Kidney epithelial cell (primary cell): ENCODE measurements at regions not wholly inside any gene's neighbourhood (a gene's known extent, or its start where the extent isn't known, plus 50 kb on each side); places are given as distances from the start of the nearest gene placed in this dataset.

ENCODE experiments used
- DNase-seq: peaks from one replicate; pipeline ENCODE4 v3.0.0-alpha.2; 2010; ENCODE audit warnings: low read depth
- H3K27me3 ChIP-seq: 2 replicates; pipeline ENCODE4 v1.6.0; 2011; ENCODE audit warnings: low read length; ENCODE audit not compliant: control insufficient read depth, insufficient read depth
- H3K36me3 ChIP-seq: 2 replicates; pipeline ENCODE4 v1.5.1; 2011; ENCODE audit warnings: low read length; ENCODE audit not compliant: control insufficient read depth, insufficient read depth
- H3K4me3 ChIP-seq: 2 replicates; pipeline ENCODE4 v1.5.1; 2011; ENCODE audit warnings: low read depth, mild to moderate bottlenecking, control low read depth, low read length
- TF ChIP-seq, protein P1 (sequence below): IDR thresholded peaks from 2 replicates; pipeline ENCODE4 v1.5.1; 2011; ENCODE audit warnings: mild to moderate bottlenecking, moderate library complexity, low read length, control low read depth, inconsistent platforms; ENCODE audit not compliant: insufficient read depth, poor library complexity, severe bottlenecking

DNA sequence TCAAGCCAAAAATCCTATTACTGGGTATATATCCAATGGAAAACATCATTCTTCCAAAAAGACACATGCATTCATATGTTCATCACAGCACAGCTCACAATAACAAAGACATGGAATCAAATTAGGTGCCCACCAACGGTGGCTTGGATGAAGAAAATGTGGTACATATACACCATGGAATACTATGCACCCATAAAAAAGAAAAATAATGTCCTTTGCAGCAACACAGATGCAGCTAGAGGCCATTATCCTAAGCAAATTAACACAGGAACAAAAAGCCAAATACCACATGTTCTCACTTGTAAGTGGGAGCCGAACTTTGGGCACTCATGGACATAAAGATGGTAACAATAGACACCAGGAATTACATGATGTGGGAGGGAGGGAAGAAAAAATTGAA is 113.6 kb downstream of the MRPL39 start:
- DNase-seq = no peak
- no peaks in the 10 kb centered on the region for H3K36me3 ChIP-seq
- no peaks in the 10 kb centered on the region for H3K27me3 ChIP-seq
- H3K4me3 ChIP-seq = no peak overlapping the region
- TF ChIP-seq, protein P1, sequence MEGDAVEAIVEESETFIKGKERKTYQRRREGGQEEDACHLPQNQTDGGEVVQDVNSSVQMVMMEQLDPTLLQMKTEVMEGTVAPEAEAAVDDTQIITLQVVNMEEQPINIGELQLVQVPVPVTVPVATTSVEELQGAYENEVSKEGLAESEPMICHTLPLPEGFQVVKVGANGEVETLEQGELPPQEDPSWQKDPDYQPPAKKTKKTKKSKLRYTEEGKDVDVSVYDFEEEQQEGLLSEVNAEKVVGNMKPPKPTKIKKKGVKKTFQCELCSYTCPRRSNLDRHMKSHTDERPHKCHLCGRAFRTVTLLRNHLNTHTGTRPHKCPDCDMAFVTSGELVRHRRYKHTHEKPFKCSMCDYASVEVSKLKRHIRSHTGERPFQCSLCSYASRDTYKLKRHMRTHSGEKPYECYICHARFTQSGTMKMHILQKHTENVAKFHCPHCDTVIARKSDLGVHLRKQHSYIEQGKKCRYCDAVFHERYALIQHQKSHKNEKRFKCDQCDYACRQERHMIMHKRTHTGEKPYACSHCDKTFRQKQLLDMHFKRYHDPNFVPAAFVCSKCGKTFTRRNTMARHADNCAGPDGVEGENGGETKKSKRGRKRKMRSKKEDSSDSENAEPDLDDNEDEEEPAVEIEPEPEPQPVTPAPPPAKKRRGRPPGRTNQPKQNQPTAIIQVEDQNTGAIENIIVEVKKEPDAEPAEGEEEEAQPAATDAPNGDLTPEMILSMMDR = no peak

- H3K36me3 ChIP-seq = no peaks in the 10 kb centered on the region
- H3K4me3 ChIP-seq = no peak overlapping the region
- TF ChIP-seq, protein P1 = no peak
- H3K27me3 ChIP-seq = no peaks in the 10 kb centered on the region
- no peak for DNase-seq
Measured at GRCh38 chr21:25491267-25491666, 116.0 kb downstream of the MRPL39 start.

DNA sequence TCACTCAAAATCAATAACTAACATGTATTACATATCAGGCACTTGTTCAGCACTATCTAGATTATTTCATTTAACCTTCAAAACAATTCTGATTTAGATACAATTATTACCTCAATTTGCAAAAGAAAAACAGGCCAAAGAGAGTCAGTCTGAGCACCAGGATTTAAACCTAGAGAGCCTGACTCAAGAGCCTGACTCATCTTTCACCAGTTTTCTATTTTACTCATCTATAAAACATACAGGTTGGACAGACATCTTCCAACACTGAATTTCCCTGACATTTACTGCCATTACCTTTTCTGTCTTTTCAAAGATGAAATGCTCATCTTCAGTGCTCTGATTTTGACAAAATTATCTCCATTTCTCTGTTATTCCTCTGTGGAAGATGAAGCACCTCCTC is 116.5 kb downstream of the MRPL39 start:
- TF ChIP-seq, protein P1 = no peak
- Histone ChIP-seq H3K4me3 (no peak overlapping the region), H3K36me3 (no peaks in the 10 kb centered on the region), H3K27me3 (no peaks in the 10 kb centered on the region)
- no peak for DNase-seq

DNA sequence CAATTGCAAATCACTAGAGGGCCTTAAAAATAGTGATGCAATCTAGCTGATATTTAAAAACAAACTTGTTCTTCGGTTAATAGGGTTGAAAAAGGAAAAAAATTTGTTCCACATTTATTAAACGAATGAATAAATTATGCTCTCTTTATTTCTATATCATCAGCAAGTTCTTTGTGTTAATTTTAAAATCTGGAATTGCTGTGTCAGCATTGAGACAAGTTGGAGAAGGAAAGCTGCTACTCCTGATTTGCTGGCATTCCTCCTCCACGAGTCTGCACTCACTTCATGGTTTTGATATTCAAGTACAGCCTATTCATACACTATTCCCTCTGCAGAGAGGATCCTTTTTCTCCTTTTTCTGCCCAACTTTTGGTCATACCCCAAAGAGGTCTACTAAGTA is 117.6 kb downstream of the MRPL39 start:
- no peak for DNase-seq
- TF ChIP-seq, protein P1 = no peak
- Histone ChIP-seq H3K36me3 (no peaks in the 10 kb centered on the region), H3K4me3 (no peak overlapping the region), H3K27me3 (no peaks in the 10 kb centered on the region)

DNA sequence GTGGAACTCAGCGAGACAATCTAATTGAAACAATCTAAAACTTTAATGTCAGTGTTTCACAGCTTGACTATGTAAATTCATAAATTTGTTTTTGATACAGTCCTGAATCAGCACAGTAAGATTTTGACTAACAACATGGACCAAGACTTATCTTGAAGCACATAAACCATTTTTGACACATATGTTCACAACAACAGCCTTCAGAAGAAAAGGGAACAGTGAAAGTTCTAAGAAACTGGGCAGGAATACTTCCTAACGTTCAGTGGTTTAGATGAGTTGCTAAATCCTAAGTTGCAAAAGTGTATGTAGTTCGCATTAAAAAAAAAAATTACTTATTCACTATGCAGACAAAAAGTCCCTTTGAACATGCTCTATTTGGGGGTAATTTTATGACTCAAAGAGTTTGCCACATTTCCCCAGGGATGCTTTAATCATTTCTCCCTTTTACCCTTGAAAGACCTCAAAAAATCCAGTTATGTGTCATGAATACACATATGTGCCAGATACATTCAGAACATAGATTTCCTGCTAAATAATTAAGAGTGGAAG is 120.2 kb downstream of the MRPL39 start:
- DNase-seq = no peak
- Histone ChIP-seq H3K4me3 (no peak overlapping the region), H3K36me3 (no peaks in the 10 kb centered on the region), H3K27me3 (no peaks in the 10 kb centered on the region)
- TF ChIP-seq, protein P1 = no peak

- no peaks in the 10 kb centered on the region for H3K36me3 ChIP-seq
- H3K4me3 ChIP-seq = no peak overlapping the region
- no peak for DNase-seq
- TF ChIP-seq, protein P1 = no peak
- no peaks in the 10 kb centered on the region for H3K27me3 ChIP-seq
Measured at GRCh38 chr21:25485914-25486313, 121.4 kb downstream of the MRPL39 start.
